HepG2 (cell line): ENCODE measurements at regions not wholly inside any gene's neighbourhood (a gene's known extent, or its start where the extent isn't known, plus 50 kb on each side); places are given as distances from the start of the nearest gene placed in this dataset.
A peak's percentile ranks its signal among the peaks of the same experiment; 100 is the strongest.

Experiments used
- ATAC-seq: fragments of 200-7000 bp; cut with Tn5 transposase; 3 replicates; pipeline ENCODE4 v1.9.1; 2020; ENCODE audit warnings: mild to moderate bottlenecking, moderate library complexity
- BruUV-seq: library from RNA; stranded (reverse); fragments of 400-500 nt; replicated peaks from 2 replicates; lab custom pipeline; 2021; lab: Mats Ljungman, UMichigan
- CTCF ChIA-PET: fragments of 300-600 bp; formaldehyde crosslinking; extraction: SDS; loops from one replicate; lab custom pipeline; 2021; ENCODE audit warnings: low total read pairs, inconsistent platforms, low intra/inter-chr PET ratio; lab: Yijun Ruan, JAX
- POLR2A ChIA-PET: fragments of 350-600 bp; sonication (Branson Sonifier 250); formaldehyde crosslinking; loops from one replicate; lab custom pipeline; 2020; ENCODE audit warnings: antibody characterized with exemption, inconsistent platforms; lab: Yijun Ruan, JAX
- DNase-seq: peaks from one replicate; pipeline ENCODE4 v3.0.0-alpha.2; 2015; ENCODE audit warnings: low spot score
- FAIRE-seq: peaks from 3 replicates; lab custom pipeline; 2011; peaks lifted over from hg19 to GRCh38; lab: Jason Lieb, UNC
- H2AFZ ChIP-seq: one replicate; pipeline ENCODE4 v1.6.1; 2011; ENCODE audit warnings: low read length, inconsistent platforms
- H3K27ac ChIP-seq: fragments of 300-600 bp; 3 replicates; pipeline ENCODE4 v1.8.0; 2011; ENCODE audit warnings: mixed run types, mild to moderate bottlenecking, mixed read lengths, low read length, inconsistent platforms; ENCODE audit not compliant: insufficient read depth; ENCODE audit errors: extremely low read length
- H3K27me3 ChIP-seq, 2 experiments: fragments of 200-600 bp in 1 of 2; 2 replicates in 1 of 2; 3 replicates in 1 of 2; pipeline versions ENCODE4 v1.6.0 to v1.8.0; 2011; ENCODE audit warnings: low read length in 2 of 2, mild to moderate bottlenecking in 2 of 2, moderate library complexity in 2 of 2, inconsistent platforms in 1 of 2; ENCODE audit not compliant: insufficient read depth in 2 of 2, control insufficient read depth in 1 of 2
- H3K36me3 ChIP-seq, 2 experiments: fragments of 200-600 bp in 1 of 2; replicated peaks in 1 of 2; 2 replicates in 1 of 2; 3 replicates in 1 of 2; pipeline versions ENCODE4 v1.5.1 to v1.8.0; 2011; ENCODE audit warnings: low read length in 2 of 2, inconsistent platforms in 1 of 2; ENCODE audit not compliant: insufficient read depth in 2 of 2, control insufficient read depth in 1 of 2
- H3K4me1 ChIP-seq: 2 replicates; pipeline ENCODE4 v1.5.1; 2012; ENCODE audit warnings: low read length, inconsistent platforms; ENCODE audit not compliant: insufficient read depth
- H3K4me2 ChIP-seq: 2 replicates; pipeline ENCODE4 v1.6.0; 2011; ENCODE audit warnings: low read depth, low read length, inconsistent platforms
- H3K4me3 ChIP-seq, 3 experiments: fragments of 200-600 bp in 1 of 3; sonication (generic), shearing (Covaris generic) in 1 of 3; replicated peaks in 1 of 3; 2 replicates each; pipeline ENCODE4 v1.5.1; 2011 to 2016; ENCODE audit warnings: low read length in 3 of 3, inconsistent platforms in 2 of 3, low read depth in 2 of 3, mild to moderate bottlenecking in 2 of 3, control low read depth in 1 of 3, mixed read lengths in 1 of 3; ENCODE audit not compliant: insufficient read depth in 1 of 3
- H3K79me2 ChIP-seq: one replicate; pipeline ENCODE4 v1.6.1; 2011; ENCODE audit warnings: low read length, inconsistent platforms; ENCODE audit not compliant: insufficient read depth
- H3K9ac ChIP-seq: 2 replicates; pipeline ENCODE4 v1.6.0; 2011; ENCODE audit warnings: mild to moderate bottlenecking, low read depth, low read length, inconsistent platforms; ENCODE audit not compliant: insufficient read depth
- H3K9me3 ChIP-seq: 2 replicates; pipeline ENCODE4 v1.5.1; 2012; ENCODE audit warnings: mild to moderate bottlenecking, low read length
- H4K20me1 ChIP-seq: 2 replicates; pipeline ENCODE4 v1.6.0; 2011; ENCODE audit warnings: inconsistent platforms, mild to moderate bottlenecking, low read length, moderate library complexity; ENCODE audit not compliant: insufficient read depth
- ATF2 ChIP-seq: sonication (generic); formaldehyde crosslinking; IDR thresholded peaks from 2 replicates; pipeline ENCODE4 v1.4.0; 2020; ENCODE audit warnings: missing genetic modification reagents
- ATF4 ChIP-seq, 2 experiments: fragments of 450-650 bp in 1 of 2; sonication (generic) in 1 of 2; formaldehyde crosslinking; IDR thresholded peaks; 2 replicates each; pipeline versions ENCODE4 v1.5.0 to v1.8.0; 2020 to 2022; ENCODE audit warnings: mild to moderate bottlenecking in 1 of 2, missing genetic modification reagents in 1 of 2
- CSRNP1 ChIP-seq: sonication (generic); formaldehyde crosslinking; IDR thresholded peaks from 2 replicates; pipeline ENCODE4 v1.8.1; 2023; ENCODE audit warnings: mild to moderate bottlenecking, missing genetic modification reagents
- CTCF ChIP-seq: sonication (generic); formaldehyde crosslinking; IDR thresholded peaks from 2 replicates; pipeline ENCODE4 v1.5.0; 2020; ENCODE audit warnings: mild to moderate bottlenecking, missing genetic modification reagents, moderate library complexity
- KDM3A ChIP-seq: IDR thresholded peaks from 2 replicates; pipeline ENCODE4 v1.6.1; 2018; ENCODE audit warnings: low read depth, missing compliant biosample characterization
- ZNF839 ChIP-seq: sonication (generic); formaldehyde crosslinking; IDR thresholded peaks from 2 replicates; pipeline ENCODE4 v1.4.0; 2020; ENCODE audit warnings: missing genetic modification reagents, mild to moderate bottlenecking, borderline replicate concordance
- WGBS: methylation state at CpG from one replicate; pipeline ENCODE4 v1.1.6; 2017; ENCODE audit warnings: low lambda C conversion rate; 5-methylcytosine and 5-hydroxymethylcytosine counted together
- in situ Hi-C: cut with HindIII; loops from 2 replicates; pipeline ENCODE4 v1.10.0; 2017; ENCODE audit warnings: low pct_unique_long_range_greater_than_20kb; ENCODE audit not compliant: extremely low pct_ligation_motif_present
- intact Hi-C: fragments of 100-400 bp; cut with micrococcal nuclease; formaldehyde crosslinking; loops from one replicate; pipeline ENCODE4 v1.10.0; 2022; ENCODE audit not compliant: unreplicated experiment

- H3K4me2 ChIP-seq, result no peak overlapping the region
- WGBS, result 0% methylated on average over 2 of the region's 2 CpGs
- no peak for DNase-seq
- H3K27me3 ChIP-seq, result no peaks in the 10 kb centered on the region
- H2AFZ ChIP-seq, result no peak overlapping the region
- H4K20me1 ChIP-seq, result no peaks in the 10 kb centered on the region
- intact Hi-C loops, result no loop called here
- no peak overlapping the region for H3K4me3 ChIP-seq
- no peak overlapping the region for H3K27ac ChIP-seq
- BruUV-seq, result no TSS peak
- CTCF ChIA-PET, result no interaction called here
- H3K36me3 ChIP-seq, result no peaks in the 10 kb centered on the region
- H3K79me2 ChIP-seq, result no peaks in the 10 kb centered on the region
- no peak for TF ChIP-seq ATF2
- H3K9me3 ChIP-seq, result peaks cover 10% of the 10 kb centered on the region
- no peak for FAIRE-seq
- POLR2A ChIA-PET, result no interaction called here
- no peak for ATAC-seq
- in situ Hi-C loops, result no loop called here
- H3K4me1 ChIP-seq, result no peaks in the 10 kb centered on the region
- no peak overlapping the region for H3K9ac ChIP-seq
These were observed 1123.7 kb upstream of the PABPC4L start for GRCh38 chr4:135325264-135325663.

- H2AFZ ChIP-seq, result no peak overlapping the region
- no peak overlapping the region for H3K27ac ChIP-seq
- peak; percentile 54 for ATAC-seq
- peak; percentile 1 for DNase-seq
- TF ChIP-seq CSRNP1 (no peak), CTCF (CRISPR knock-in tag) (0 out of 2 replicates have a peak, but pooled peaks have one; percentile 3), ATF4 (CRISPR knock-in tag; IDR thresholded peaks at IDR 0.05) (no peak), KDM3A (CRISPR knock-in tag) (no peak), ZNF839 (CRISPR knock-in tag) (no peak)
- H3K9ac ChIP-seq, result no peak overlapping the region
- no peaks in the 10 kb centered on the region for H3K79me2 ChIP-seq
- H3K36me3 ChIP-seq, result no peaks in the 10 kb centered on the region
- H3K4me3 ChIP-seq, result no peak overlapping the region
- H3K4me1 ChIP-seq, result no peaks in the 10 kb centered on the region
- BruUV-seq, result no TSS peak
- CTCF ChIA-PET, result no interaction called here
- in situ Hi-C loops (no loop called here), intact Hi-C loops (no loop called here)
- POLR2A ChIA-PET, result no interaction called here
- no peak for FAIRE-seq
- H3K4me2 ChIP-seq, result no peak overlapping the region
- H3K27me3 ChIP-seq, result no peaks in the 10 kb centered on the region
- H4K20me1 ChIP-seq, result no peaks in the 10 kb centered on the region
- 17% methylated on average over 2 of the region's 2 CpGs for WGBS
- peaks cover 10% of the 10 kb centered on the region for H3K9me3 ChIP-seq
These were observed 1118.1 kb upstream of the PABPC4L start for GRCh38 chr4:135319685-135320084.
